Aorta (tissue), 5 donors: ENCODE measurements at regions not wholly inside any gene's neighbourhood (a gene's known extent, or its start where the extent isn't known, plus 50 kb on each side); places are given as distances from the start of the nearest gene placed in this dataset.
"Not testable (repeated sequence)": the region's sequence is repeated elsewhere in the genome, so short reads cannot be mapped to it uniquely, and the experiment has no call there.

Experiments used
- ATAC-seq: fragments of 200-7000 bp; cut with Tn5 transposase; one replicate; pipeline ENCODE4 v1.9.1; 2022; ENCODE audit warnings: moderate library complexity; ENCODE audit not compliant: low FRiP score
- DNase-seq, 2 donors: peaks; one replicate each; pipeline ENCODE4 v3.0.0-alpha.2; 2020
- H3K27ac ChIP-seq, 2 donors: one replicate each; pipeline ENCODE4 v1.5.1; 2013; ENCODE audit warnings: low read length in 2 of 2, mild to moderate bottlenecking in 2 of 2, moderate library complexity in 2 of 2, control low read depth in 1 of 2, inconsistent platforms in 1 of 2, low read depth in 1 of 2
- H3K27me3 ChIP-seq, 2 donors: one replicate each; pipeline ENCODE4 v1.6.1; 2013; ENCODE audit warnings: control low read depth in 1 of 2, low read length in 1 of 2, mild to moderate bottlenecking in 1 of 2, moderate library complexity in 1 of 2; ENCODE audit not compliant: insufficient read depth in 2 of 2, control insufficient read depth in 1 of 2
- H3K36me3 ChIP-seq, 2 donors: one replicate each; pipeline ENCODE4 v1.6.1; 2013; ENCODE audit warnings: control low read depth in 1 of 2, low read length in 1 of 2, mild to moderate bottlenecking in 1 of 2; ENCODE audit not compliant: insufficient read depth in 2 of 2, control insufficient read depth in 1 of 2
- H3K4me1 ChIP-seq, 2 donors: one replicate each; pipeline ENCODE4 v1.6.1; 2013; ENCODE audit warnings: low read length in 2 of 2, control low read depth in 1 of 2, mild to moderate bottlenecking in 1 of 2, moderate library complexity in 1 of 2; ENCODE audit not compliant: insufficient read depth in 2 of 2, control insufficient read depth in 1 of 2
- H3K4me3 ChIP-seq, 2 donors: one replicate each; pipeline ENCODE4 v1.5.1; 2013; ENCODE audit warnings: low read length in 2 of 2, control low read depth in 1 of 2, mild to moderate bottlenecking in 1 of 2
- H3K9me3 ChIP-seq: one replicate; pipeline ENCODE4 v1.6.1; 2013; ENCODE audit warnings: mild to moderate bottlenecking, low read length; ENCODE audit not compliant: control insufficient read depth
- WGBS, 2 donors: extraction: QIAGEN DNeasy Blood & Tissue Kit; methylation state at CpG; one replicate each; pipeline ENCODE4 v1.1.7; 2013; 5-methylcytosine and 5-hydroxymethylcytosine counted together
- intact Hi-C, 2 donors: fragments of 100-400 bp; cut with DNase I; formaldehyde crosslinking; loops; one replicate each; pipeline versions ENCODE4 v1.14.2 to v1.15.0; 2022
- donor health status: healthy with polysubstance abuse.
- donor health status: Bipolar disorder and iron deficiency.
- donor health status: DM: no; HTN: no; CAD: no.
- donor health status: DM: no; HTN: no; CAD: no.
- donor health status: DM: yes; HTN: yes; CAD: no.

DNA sequence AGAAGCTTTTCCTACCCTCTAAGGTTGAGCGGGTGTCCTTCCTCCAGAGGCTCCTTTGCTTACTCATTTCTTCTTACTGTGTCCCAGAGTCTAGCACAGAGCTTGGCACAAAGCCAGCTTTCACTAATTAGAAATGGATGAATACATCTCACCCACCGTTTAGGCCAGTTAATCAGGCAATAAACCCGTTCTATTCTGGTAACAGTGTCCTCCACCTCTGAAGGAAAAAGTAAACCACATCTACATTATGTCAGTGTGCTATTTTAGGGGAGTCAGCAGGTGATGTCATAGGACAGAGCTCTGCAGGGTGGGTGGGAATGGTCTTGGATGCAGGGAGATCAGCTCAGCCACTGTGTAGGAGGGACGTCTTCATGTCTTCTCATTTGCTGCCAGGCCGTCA, 109.2 kb downstream of the OSTF1 start:
- Histone ChIP-seq H3K4me1 (peaks cover 0 to 3% of the 10 kb centered on the region in 2 donors), H3K36me3 (no peaks in the 10 kb centered on the region), H3K9me3 (no peaks in the 10 kb centered on the region), H3K27ac (no peak overlapping the region), H3K4me3 (no peak overlapping the region), H3K27me3 (no peaks in the 10 kb centered on the region)
- DNase-seq (no peak), ATAC-seq (no peak)
- intact Hi-C loops, result no loop called here
- 37 to 46% methylated on average over 5 of the region's 5 CpGs for WGBS, 2 donors

DNA sequence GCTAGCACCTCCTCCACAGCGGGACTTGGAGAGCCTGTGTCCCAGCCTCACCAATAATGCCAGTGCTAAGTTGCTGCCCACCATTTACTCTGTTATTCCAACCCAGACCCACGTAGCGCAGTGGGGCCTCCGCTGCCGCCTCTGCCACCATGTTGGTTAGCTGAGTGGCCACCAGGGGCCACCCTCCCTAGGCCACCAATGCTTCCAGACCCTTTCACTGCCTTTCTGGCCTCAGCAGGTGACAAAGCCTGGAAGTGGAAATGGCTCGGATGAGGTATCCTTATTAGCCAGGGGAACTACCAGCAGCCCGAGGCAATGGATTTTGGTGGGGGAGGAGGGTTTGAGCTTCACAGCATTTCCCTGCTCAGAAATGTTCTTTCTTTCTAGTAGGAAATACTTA, 110.1 kb downstream of the OSTF1 start:
- no peaks in the 10 kb centered on the region for H3K9me3 ChIP-seq
- H3K36me3 ChIP-seq, result no peaks in the 10 kb centered on the region
- peaks cover 0 to 3% of the 10 kb centered on the region in 2 donors for H3K4me1 ChIP-seq
- H3K27me3 ChIP-seq, result no peaks in the 10 kb centered on the region
- intact Hi-C loops, result no loop called here
- no peak overlapping the region for H3K4me3 ChIP-seq
- no peak overlapping the region for H3K27ac ChIP-seq
- DNase-seq (no peak), ATAC-seq (no peak)
- 90 to 95% methylated on average over 7 of the region's 7 CpGs for WGBS, 2 donors

DNA sequence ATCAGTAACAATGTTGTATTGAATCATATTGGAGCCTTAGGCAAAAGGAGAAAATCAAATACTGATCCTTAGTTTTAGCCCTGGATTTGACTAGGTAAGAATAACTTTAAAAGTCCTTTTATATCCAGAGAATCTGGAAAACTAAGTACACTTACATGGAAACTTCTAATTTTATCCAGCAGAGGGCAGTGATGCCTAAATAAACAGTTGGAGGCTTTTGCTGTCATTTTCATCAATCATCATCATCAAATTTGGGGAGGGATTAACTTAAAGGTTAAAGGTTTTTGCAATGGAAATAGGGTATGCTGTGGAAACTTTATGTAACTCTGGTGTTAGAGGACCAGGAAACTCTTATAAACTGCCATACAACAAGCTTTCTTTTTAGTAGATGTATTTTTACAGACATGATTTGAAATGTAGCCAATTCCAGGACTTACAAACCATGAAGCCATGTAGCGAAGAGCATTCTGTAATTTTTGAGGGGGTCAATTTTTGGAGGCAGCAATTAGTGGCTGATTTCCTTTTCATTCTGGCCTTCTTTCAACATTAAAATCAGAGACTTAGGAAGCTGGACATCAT, 112.7 kb downstream of the OSTF1 start:
- WGBS, 2 donors, result 34 to 45% methylated on average over 1 of the region's 1 CpG
- H3K27ac ChIP-seq, result no peak overlapping the region
- no peaks in the 10 kb centered on the region for H3K27me3 ChIP-seq
- no peaks in the 10 kb centered on the region for H3K36me3 ChIP-seq
- H3K4me3 ChIP-seq, result no peak overlapping the region
- no peak for ATAC-seq
- H3K4me1 ChIP-seq, result peaks cover 0 to 3% of the 10 kb centered on the region in 2 donors
- intact Hi-C loops, result loop anchor here (1.0 kb wide), 1 partner anchor 37 kb away; no protein-coding TSS in a partner anchor
- no peaks in the 10 kb centered on the region for H3K9me3 ChIP-seq
- no peak for DNase-seq

- no peak for ATAC-seq
- 25 to 27% methylated on average over 3 of the region's 3 CpGs for WGBS, 2 donors
- Histone ChIP-seq H3K27ac (no peak overlapping the region), H3K4me3 (no peak overlapping the region), H3K27me3 (no peaks in the 10 kb centered on the region), H3K36me3 (no peaks in the 10 kb centered on the region), H3K9me3 (no peaks in the 10 kb centered on the region), H3K4me1 (peaks cover 0 to 3% of the 10 kb centered on the region in 2 donors)
- intact Hi-C loops, result loop anchor here (1.0 kb wide), 1 partner anchor 37 kb away; no protein-coding TSS in a partner anchor
- DNase-seq, result no peak
Observed at GRCh38 chr9:75201480-75202209, 113.3 kb downstream of the OSTF1 start.

DNA sequence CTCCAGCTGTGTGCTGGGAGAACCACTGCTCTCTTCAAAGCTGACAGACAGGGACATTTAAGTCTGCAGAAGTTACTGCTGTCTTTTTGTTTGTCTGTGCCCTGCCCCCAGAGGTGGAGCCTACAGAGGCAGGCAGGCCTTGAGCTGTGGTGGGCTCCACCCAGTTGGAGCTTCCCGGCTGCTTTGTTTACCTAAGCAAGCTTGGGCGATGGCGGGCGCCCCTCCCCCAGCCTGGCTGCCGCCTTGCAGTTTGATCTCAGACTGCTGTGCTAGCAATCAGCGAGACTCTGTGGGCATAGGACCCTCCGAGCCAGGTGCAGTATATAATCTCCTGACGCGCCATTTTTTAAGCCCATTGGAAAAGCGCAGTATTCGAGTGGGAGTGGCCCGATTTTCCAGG, 119.7 kb downstream of the OSTF1 start:
- ATAC-seq, intact Hi-C loops: not testable (repeated sequence)
- WGBS, 2 donors, result 86 to 88% methylated on average over 4 to 12 of the region's 12 CpGs

GRCh38 chr9:75210215-75210614, 121.9 kb downstream of the OSTF1 start:
- Histone ChIP-seq H3K27me3 (no peaks in the 10 kb centered on the region), H3K9me3 (no peaks in the 10 kb centered on the region), H3K36me3 (no peaks in the 10 kb centered on the region), H3K4me1 (no peaks in the 10 kb centered on the region), H3K4me3 (no peak overlapping the region), H3K27ac (no peak overlapping the region)
- intact Hi-C loops, result no loop called here
- ATAC-seq, result no peak
- DNase-seq, result no peak
- 21 to 42% methylated on average over 3 of the region's 3 CpGs for WGBS, 2 donors

More for the DNA sequence above, 119.7 kb downstream of the OSTF1 start:
- H3K4me1 ChIP-seq, DNase-seq, H3K4me3 ChIP-seq, H3K27ac ChIP-seq, H3K36me3 ChIP-seq, H3K9me3 ChIP-seq, H3K27me3 ChIP-seq: not testable (repeated sequence)

GRCh38 chr9:75213765-75214164, 125.5 kb downstream of the OSTF1 start:
- Histone ChIP-seq H3K36me3 (no peaks in the 10 kb centered on the region), H3K4me3 (no peak overlapping the region), H3K27me3 (no peaks in the 10 kb centered on the region), H3K9me3 (no peaks in the 10 kb centered on the region), H3K4me1 (no peaks in the 10 kb centered on the region), H3K27ac (no peak overlapping the region)
- DNase-seq, result no peak
- no peak for ATAC-seq
- intact Hi-C loops, result no loop called here
- WGBS, 2 donors, result 55 to 75% methylated on average over 3 of the region's 3 CpGs

DNA sequence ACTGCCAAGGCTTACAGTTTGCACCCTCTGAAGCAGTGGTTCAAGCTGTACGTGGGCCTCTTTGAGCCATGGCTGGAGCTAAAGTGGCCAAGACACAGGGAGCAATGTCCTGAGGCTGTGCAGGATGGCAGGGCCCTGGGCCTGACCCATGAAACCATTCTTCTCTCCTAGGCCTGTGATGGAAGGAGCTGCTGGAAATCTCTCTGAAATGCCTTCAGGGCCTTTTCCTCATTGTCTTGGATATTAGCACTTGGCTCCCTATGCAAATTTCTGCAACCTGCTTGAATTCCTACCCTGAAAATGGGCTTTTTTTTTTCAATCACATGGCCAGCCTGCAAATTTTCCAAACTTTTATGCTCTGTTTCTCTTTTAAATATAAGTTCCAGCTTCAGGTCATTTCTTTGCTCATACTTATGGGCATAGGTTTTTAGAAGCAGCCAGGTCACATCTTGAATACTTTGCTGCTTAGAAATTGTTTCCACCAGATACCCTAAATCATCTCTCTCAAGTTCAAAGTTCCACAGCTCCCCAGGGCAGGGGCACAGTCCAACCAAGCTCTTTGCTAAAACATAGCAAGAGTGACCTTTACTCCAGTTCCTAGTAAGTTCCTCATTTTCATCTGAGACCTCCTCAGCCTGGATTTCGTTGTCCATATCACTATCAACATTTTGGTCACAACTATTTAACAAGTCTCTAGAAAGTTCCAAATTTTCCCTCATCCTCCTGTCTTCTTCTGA, 138.3 kb downstream of the OSTF1 start:
- no peaks in the 10 kb centered on the region for H3K27me3 ChIP-seq
- H3K4me1 ChIP-seq, result peaks cover 9 to 10% of the 10 kb centered on the region in 2 donors
- peaks cover 2% of the 10 kb centered on the region for H3K9me3 ChIP-seq
- no peak for DNase-seq
- 80 to 92% methylated on average over 2 of the region's 2 CpGs for WGBS, 2 donors
- intact Hi-C loops, result no loop called here
- no peaks in the 10 kb centered on the region for H3K36me3 ChIP-seq
- no peak overlapping the region for H3K4me3 ChIP-seq
- H3K27ac ChIP-seq, result no peak overlapping the region
- no peak for ATAC-seq
